Prostate gland (tissue), 2 donors: ENCODE measurements at regions not wholly inside any gene's neighbourhood (a gene's known extent, or its start where the extent isn't known, plus 50 kb on each side); places are given as distances from the start of the nearest gene placed in this dataset.

Experiments
- POLR2A ChIP-seq: fragments of 450-650 bp; IDR thresholded peaks from one replicate; pipeline ENCODE4 v1.6.1; 2016; ENCODE audit warnings: antibody characterized with exemption, mild to moderate bottlenecking
- POLR2AphosphoS5 ChIP-seq: sonication (generic); formaldehyde crosslinking; IDR thresholded peaks from one replicate; pipeline ENCODE4 v1.6.1; 2017; ENCODE audit warnings: antibody characterized with exemption
- TF ChIP-seq, protein P1 (sequence below), 4 experiments: fragments of 200-600 bp in 2 of 4; fragments of 450-650 bp in 2 of 4; sonication (generic) in 2 of 4; IDR thresholded peaks; 1 replicate in 3 of 4; 2 replicates in 1 of 4; pipeline ENCODE4 v1.5.1; 2016 to 2019; ENCODE audit warnings: antibody characterized with exemption in 4 of 4, mild to moderate bottlenecking in 2 of 4, moderate library complexity in 2 of 4

DNA sequence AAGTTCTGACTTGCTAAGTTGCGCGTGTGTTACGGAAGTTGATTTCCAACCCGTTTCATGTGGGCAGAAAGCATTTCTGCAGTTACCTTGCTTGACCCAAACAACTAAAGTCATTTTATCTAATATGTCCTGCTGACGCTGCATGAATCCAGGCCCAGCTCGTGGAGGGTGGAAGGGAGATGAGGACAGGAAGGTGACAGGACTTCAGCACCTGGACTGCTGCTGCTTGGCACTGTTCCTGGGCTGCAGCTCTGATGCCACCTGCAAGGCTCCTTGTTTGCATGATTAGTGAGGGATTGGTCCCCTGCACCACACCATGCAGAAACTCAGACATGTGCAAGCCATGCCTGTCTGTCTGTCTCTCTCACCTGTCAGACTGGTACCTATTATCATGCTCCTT is 198.4 kb downstream of the PRDM2 start:
- TF ChIP-seq POLR2AphosphoS5, result no peak
- TF ChIP-seq, protein P1, sequence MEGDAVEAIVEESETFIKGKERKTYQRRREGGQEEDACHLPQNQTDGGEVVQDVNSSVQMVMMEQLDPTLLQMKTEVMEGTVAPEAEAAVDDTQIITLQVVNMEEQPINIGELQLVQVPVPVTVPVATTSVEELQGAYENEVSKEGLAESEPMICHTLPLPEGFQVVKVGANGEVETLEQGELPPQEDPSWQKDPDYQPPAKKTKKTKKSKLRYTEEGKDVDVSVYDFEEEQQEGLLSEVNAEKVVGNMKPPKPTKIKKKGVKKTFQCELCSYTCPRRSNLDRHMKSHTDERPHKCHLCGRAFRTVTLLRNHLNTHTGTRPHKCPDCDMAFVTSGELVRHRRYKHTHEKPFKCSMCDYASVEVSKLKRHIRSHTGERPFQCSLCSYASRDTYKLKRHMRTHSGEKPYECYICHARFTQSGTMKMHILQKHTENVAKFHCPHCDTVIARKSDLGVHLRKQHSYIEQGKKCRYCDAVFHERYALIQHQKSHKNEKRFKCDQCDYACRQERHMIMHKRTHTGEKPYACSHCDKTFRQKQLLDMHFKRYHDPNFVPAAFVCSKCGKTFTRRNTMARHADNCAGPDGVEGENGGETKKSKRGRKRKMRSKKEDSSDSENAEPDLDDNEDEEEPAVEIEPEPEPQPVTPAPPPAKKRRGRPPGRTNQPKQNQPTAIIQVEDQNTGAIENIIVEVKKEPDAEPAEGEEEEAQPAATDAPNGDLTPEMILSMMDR (IDR thresholded peaks at IDR 0.05), result no peak
- TF ChIP-seq POLR2A, result no peak
